ENCODE measurements at regions not wholly inside any gene's neighbourhood (a gene's known extent, or its start where the extent isn't known, plus 50 kb on each side); places are given as distances from the start of the nearest gene placed in this dataset.

GRCh38 chr2:117379928-117380327, 434.6 kb upstream of the DDX18 start:
- no peak for TF ChIP-seq TAF1 (IDR thresholded peaks at IDR 0.05; ENCODE audit: low read depth, low read length)
- no peak for TF ChIP-seq HDAC6 (IDR thresholded peaks at IDR 0.05; ENCODE audit: low read depth, low read length)
- TF ChIP-seq CTCF (IDR thresholded peaks at IDR 0.05; ENCODE audit: control extremely low read depth in 1 of 3, insufficient read depth in 1 of 3, low read depth in 1 of 3, low read length in 3 of 3), result no peak
- no peak for TF ChIP-seq MAFK (IDR thresholded peaks at IDR 0.05; ENCODE audit: low read depth, low read length)
- no peak for TF ChIP-seq EZH2 (IDR thresholded peaks at IDR 0.05; ENCODE audit: low read depth, low read length, severe bottlenecking)
